ENCODE measurements at regions not wholly inside any gene's neighbourhood (a gene's known extent, or its start where the extent isn't known, plus 50 kb on each side); places are given as distances from the start of the nearest gene placed in this dataset.

DNA sequence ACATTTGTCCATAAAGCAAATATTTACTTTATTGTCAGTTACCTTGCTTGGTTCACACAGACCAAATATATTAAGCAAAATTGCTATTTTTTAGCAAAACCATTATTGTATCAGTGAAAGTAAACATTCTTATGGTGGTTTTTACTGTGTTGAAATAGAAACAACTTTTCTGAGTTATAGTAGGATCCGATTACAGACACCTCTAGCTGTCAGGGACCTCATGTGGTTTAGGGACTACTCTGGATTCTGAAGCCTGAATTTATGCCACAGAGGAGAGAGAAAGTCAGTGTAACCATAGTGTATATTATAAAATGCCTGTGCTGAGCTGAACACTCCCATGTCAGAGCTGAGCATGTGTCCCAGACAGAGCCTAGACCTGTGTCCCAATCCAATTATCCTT, 287.5 kb downstream of the FLRT2 start:
- no peak for TF ChIP-seq CTCF (IDR thresholded peaks at IDR 0.05; ENCODE audit: low read depth, low read length, missing input control)
- no peak for TF ChIP-seq YY1 (IDR thresholded peaks at IDR 0.05)
